Stimulated activated naive B cell treated with anti-CD40 and anti-IgM and Interleukin-4, amounts not matched to agents 10 μg/mL and 1 μg/mL and 100 μg/mL, for 72 hours (primary cell): ENCODE measurements at regions not wholly inside any gene's neighbourhood (a gene's known extent, or its start where the extent isn't known, plus 50 kb on each side); places are given as distances from the start of the nearest gene placed in this dataset.
"Not testable (repeated sequence)": the region's sequence is repeated elsewhere in the genome, so short reads cannot be mapped to it uniquely, and the experiment has no call there.

Experiments used
- ATAC-seq, 2 donors: fragments of 150-1000 bp; cut with Tn5 transposase; replicated peaks; 2 replicates each; pipeline ENCODE4 v1.10.0; 2021; ENCODE audit warnings: moderate library complexity in 1 of 2
- DNase-seq: peaks from one replicate; pipeline ENCODE4 v3.0.0; 2021
- H3K27ac Mint-ChIP-seq: one replicate; pipeline ENCODE4 v1.8.0; 2022; ENCODE audit warnings: mild to moderate bottlenecking, mixed read lengths
- H3K27me3 Mint-ChIP-seq, 2 donors: one replicate each; pipeline ENCODE4 v1.8.0; 2022; ENCODE audit warnings: mixed read lengths in 2 of 2
- H3K36me3 Mint-ChIP-seq, 2 donors: one replicate each; pipeline ENCODE4 v1.8.0; 2022; ENCODE audit warnings: mixed read lengths in 2 of 2, mild to moderate bottlenecking in 1 of 2
- H3K4me1 Mint-ChIP-seq, 2 donors: one replicate each; pipeline ENCODE4 v1.8.0; 2022; ENCODE audit warnings: mixed read lengths in 2 of 2, mild to moderate bottlenecking in 1 of 2
- H3K4me3 Mint-ChIP-seq, 2 donors: one replicate each; pipeline ENCODE4 v1.8.0; 2022; ENCODE audit warnings: mild to moderate bottlenecking in 2 of 2, mixed read lengths in 2 of 2, moderate library complexity in 1 of 2
- H3K9me3 Mint-ChIP-seq, 2 donors: one replicate each; pipeline ENCODE4 v1.8.0; 2022; ENCODE audit warnings: mixed read lengths in 2 of 2, mild to moderate bottlenecking in 1 of 2

- Mint-ChIP-seq H3K4me1 (no peaks in the 10 kb centered on the region), H3K36me3 (no peaks in the 10 kb centered on the region), H3K4me3 (no peak overlapping the region), H3K27me3 (no peaks in the 10 kb centered on the region), H3K9me3 (no peaks in the 10 kb centered on the region), H3K27ac (no peak overlapping the region)
- ATAC-seq = no peak
- DNase-seq = no peak
Measured at GRCh38 chr6:113709936-113710509, 147.1 kb upstream of the MARCKS start.

DNA sequence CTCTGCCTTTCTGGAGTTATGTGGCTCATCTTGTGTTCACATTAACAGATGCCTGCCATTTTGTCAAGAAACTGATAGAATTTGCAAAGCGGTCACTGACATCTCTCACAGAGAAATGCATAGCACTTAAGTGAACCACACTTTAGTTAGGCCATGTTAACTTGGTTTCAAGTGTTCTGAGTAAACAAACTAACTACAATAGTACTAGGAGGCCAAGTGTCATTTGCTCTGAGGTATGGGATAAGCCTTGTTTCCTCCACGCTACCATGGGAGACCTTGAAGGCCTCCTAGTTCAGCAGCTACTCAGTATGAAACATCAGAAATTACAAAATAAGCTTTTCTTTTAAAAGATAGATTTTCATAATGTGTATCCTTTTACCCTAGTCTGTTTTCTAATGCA is 143.5 kb upstream of the MARCKS start:
- DNase-seq (no peak), ATAC-seq (no peak)
- peaks cover 0 to 3% of the 10 kb centered on the region in 2 donors for H3K4me1 Mint-ChIP-seq
- no peaks in the 10 kb centered on the region for H3K36me3 Mint-ChIP-seq
- H3K4me3 Mint-ChIP-seq = no peak overlapping the region
- H3K27me3 Mint-ChIP-seq = peaks cover 0 to 5% of the 10 kb centered on the region in 2 donors
- H3K27ac Mint-ChIP-seq = no peak overlapping the region
- peaks cover 1 to 4% of the 10 kb centered on the region in 2 donors for H3K9me3 Mint-ChIP-seq

DNA sequence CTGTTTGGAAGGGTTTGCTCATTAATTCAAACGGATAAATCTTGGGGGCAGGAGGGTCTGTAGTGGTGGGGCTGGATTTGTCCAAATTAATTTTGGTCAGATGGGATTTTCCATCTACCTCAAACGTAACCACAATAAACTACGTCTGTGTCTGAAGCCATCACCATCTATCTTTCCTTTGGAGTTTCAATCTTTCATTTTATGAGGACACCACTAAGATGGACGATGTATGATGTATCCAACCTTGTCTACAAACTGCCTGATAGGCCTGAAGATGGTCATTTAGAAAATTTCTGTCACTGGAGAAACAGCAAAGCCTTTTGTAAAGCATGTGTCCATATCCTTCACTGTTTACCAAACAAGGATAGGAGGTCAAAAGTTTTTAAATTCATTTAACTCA is 138.6 kb upstream of the MARCKS start:
- no peak overlapping the region for H3K4me3 Mint-ChIP-seq
- no peak for DNase-seq
- no peak overlapping the region for H3K27ac Mint-ChIP-seq
- H3K27me3 Mint-ChIP-seq = peaks cover 0 to 16% of the 10 kb centered on the region in 2 donors
- peaks cover 1 to 4% of the 10 kb centered on the region in 2 donors for H3K9me3 Mint-ChIP-seq
- ATAC-seq = no peak
- H3K36me3 Mint-ChIP-seq = no peaks in the 10 kb centered on the region
- H3K4me1 Mint-ChIP-seq = peaks cover 6 to 10% of the 10 kb centered on the region in 2 donors

- H3K27me3 Mint-ChIP-seq = peaks cover 0 to 17% of the 10 kb centered on the region in 2 donors
- DNase-seq = no peak
- H3K4me1 Mint-ChIP-seq = peaks cover 7 to 10% of the 10 kb centered on the region in 2 donors
- H3K36me3 Mint-ChIP-seq = no peaks in the 10 kb centered on the region
- H3K4me3 Mint-ChIP-seq = no peak overlapping the region
- H3K9me3 Mint-ChIP-seq = peaks cover 1 to 4% of the 10 kb centered on the region in 2 donors
- no peak overlapping the region for H3K27ac Mint-ChIP-seq
- ATAC-seq = no peak
Measured at GRCh38 chr6:113719064-113719463, 138.1 kb upstream of the MARCKS start.

DNA sequence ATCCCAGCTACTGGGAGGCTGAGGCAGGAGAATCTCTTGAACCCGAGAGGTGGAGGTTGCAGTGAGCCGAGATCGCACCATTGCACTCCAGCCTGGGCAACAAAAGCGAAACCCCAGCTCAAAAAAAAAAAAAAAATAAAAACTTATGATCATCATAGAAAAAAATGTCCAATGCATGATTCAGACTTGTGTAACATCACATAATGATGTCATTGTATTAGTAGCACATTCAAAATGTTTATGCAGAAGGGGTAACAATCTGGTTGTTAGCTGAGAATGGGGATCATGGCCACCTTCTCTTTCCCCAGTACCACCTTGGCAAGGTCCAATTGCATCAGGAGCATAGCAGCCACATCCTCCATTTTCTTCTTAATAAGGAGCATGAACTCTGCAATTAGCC is 137.6 kb upstream of the MARCKS start:
- peaks cover 7 to 10% of the 10 kb centered on the region in 2 donors for H3K4me1 Mint-ChIP-seq
- no peak for ATAC-seq
- H3K36me3 Mint-ChIP-seq = no peaks in the 10 kb centered on the region
- peaks cover 0 to 17% of the 10 kb centered on the region in 2 donors for H3K27me3 Mint-ChIP-seq
- peaks cover 1 to 4% of the 10 kb centered on the region in 2 donors for H3K9me3 Mint-ChIP-seq
- H3K4me3 Mint-ChIP-seq = no peak overlapping the region
- no peak overlapping the region for H3K27ac Mint-ChIP-seq
- DNase-seq = no peak

- H3K36me3 Mint-ChIP-seq = no peaks in the 10 kb centered on the region
- H3K27ac Mint-ChIP-seq = peak overlapping the region; percentile 5
- no peak for DNase-seq
- H3K27me3 Mint-ChIP-seq = peaks cover 0 to 12% of the 10 kb centered on the region in 2 donors
- H3K4me1 Mint-ChIP-seq = peaks cover 7 to 10% of the 10 kb centered on the region in 2 donors
- no peak for ATAC-seq
- H3K9me3 Mint-ChIP-seq = no peaks in the 10 kb centered on the region
- no peak overlapping the region for H3K4me3 Mint-ChIP-seq
Measured at GRCh38 chr6:113723182-113723581, 134.0 kb upstream of the MARCKS start.

GRCh38 chr6:113724927-113725326 is 132.2 kb upstream of the MARCKS start:
- peaks cover 0 to 12% of the 10 kb centered on the region in 2 donors for H3K27me3 Mint-ChIP-seq
- not testable (repeated sequence) for DNase-seq, H3K36me3 Mint-ChIP-seq, H3K4me1 Mint-ChIP-seq, ATAC-seq, H3K9me3 Mint-ChIP-seq, H3K4me3 Mint-ChIP-seq, H3K27ac Mint-ChIP-seq

- Mint-ChIP-seq H3K4me1 (peaks cover 4 to 11% of the 10 kb centered on the region in 2 donors), H3K36me3 (no peaks in the 10 kb centered on the region), H3K4me3 (no peak overlapping the region), H3K27ac (no peak overlapping the region), H3K27me3 (no peaks in the 10 kb centered on the region), H3K9me3 (no peaks in the 10 kb centered on the region)
- ATAC-seq (no peak), DNase-seq (no peak)
Measured at GRCh38 chr6:113731541-113731940, 125.6 kb upstream of the MARCKS start.

GRCh38 chr6:113732384-113732966 is 124.7 kb upstream of the MARCKS start:
- no peak overlapping the region for H3K4me3 Mint-ChIP-seq
- no peaks in the 10 kb centered on the region for H3K36me3 Mint-ChIP-seq
- no peak for DNase-seq
- H3K27ac Mint-ChIP-seq = no peak overlapping the region
- H3K9me3 Mint-ChIP-seq = no peaks in the 10 kb centered on the region
- no peak for ATAC-seq
- no peaks in the 10 kb centered on the region for H3K27me3 Mint-ChIP-seq
- peaks cover 4 to 11% of the 10 kb centered on the region in 2 donors for H3K4me1 Mint-ChIP-seq

GRCh38 chr6:113733381-113733780 is 123.8 kb upstream of the MARCKS start:
- DNase-seq (no peak), ATAC-seq (no peak)
- Mint-ChIP-seq H3K36me3 (no peaks in the 10 kb centered on the region), H3K27ac (no peak overlapping the region), H3K27me3 (no peaks in the 10 kb centered on the region), H3K9me3 (peaks cover 0 to 2% of the 10 kb centered on the region in 2 donors), H3K4me3 (no peak overlapping the region), H3K4me1 (peaks cover 4 to 11% of the 10 kb centered on the region in 2 donors)

DNA sequence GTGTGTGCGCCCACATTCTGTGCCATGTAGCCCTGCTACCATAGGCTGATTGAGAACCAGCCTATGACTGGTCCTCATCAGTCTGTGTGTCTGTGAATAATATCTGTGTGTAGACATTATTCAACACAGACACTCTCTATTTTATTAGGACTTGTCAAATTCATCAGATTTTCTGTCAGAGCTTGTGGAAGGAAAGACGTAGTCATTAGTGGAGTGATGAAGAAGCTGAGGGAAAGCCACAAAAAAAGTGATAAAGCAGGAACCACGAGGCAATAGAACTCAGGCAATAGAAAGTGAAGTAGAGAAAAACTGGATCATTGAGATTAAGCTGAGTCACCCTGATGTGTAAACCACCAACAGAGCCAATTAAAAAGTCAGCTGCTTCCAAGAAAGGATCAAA is 122.2 kb upstream of the MARCKS start:
- H3K27me3 Mint-ChIP-seq = no peaks in the 10 kb centered on the region
- H3K36me3 Mint-ChIP-seq = no peaks in the 10 kb centered on the region
- DNase-seq (no peak), ATAC-seq (peak in 1 of 2 donors; percentile 18)
- no peak overlapping the region for H3K4me3 Mint-ChIP-seq
- peak overlapping the region; percentile 15 for H3K27ac Mint-ChIP-seq
- peaks cover 0 to 3% of the 10 kb centered on the region in 2 donors for H3K9me3 Mint-ChIP-seq
- peaks cover 4 to 11% of the 10 kb centered on the region in 2 donors for H3K4me1 Mint-ChIP-seq

DNA sequence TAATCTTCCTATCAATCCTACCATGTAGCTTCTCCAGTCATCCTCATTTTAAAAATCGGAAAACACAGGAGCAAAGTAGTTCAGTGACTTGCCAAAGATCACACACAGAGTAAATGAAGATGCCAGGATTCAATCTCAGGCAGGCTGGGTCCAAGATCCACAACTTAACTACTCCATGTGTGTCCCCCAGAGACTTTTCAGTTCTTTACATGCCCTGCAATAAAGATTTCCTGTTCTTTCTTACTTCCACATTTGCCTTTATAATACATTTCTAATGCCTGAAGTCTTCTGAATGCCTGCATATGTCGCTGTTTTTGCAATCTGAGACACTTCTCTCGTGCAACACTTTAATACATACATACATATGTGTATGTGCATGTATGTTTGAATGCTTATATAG is 121.7 kb upstream of the MARCKS start:
- peaks cover 0 to 3% of the 10 kb centered on the region in 2 donors for H3K9me3 Mint-ChIP-seq
- H3K36me3 Mint-ChIP-seq = no peaks in the 10 kb centered on the region

DNA sequence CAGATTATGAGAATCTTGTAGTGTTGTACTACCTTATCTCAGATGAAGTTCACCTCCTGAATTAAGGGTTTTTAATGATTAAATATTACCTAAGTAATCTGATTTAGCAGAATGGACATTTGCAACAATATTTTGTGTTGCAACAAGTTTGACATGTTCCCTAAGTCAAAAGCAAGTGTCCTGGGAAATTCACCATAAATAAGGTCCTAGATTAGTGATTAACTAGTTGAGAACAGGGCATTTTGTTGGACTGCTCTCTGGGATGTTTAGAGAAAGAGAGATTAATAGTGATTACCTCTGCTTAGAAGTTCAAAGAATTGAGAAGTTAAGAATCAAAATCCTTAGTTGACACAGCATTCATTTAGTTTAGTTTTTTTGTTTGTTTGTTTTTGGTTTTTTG is 120.2 kb upstream of the MARCKS start:
- ATAC-seq (no peak), DNase-seq (no peak)
- Mint-ChIP-seq H3K27me3 (no peaks in the 10 kb centered on the region), H3K4me1 (peaks cover 5 to 11% of the 10 kb centered on the region in 2 donors), H3K27ac (no peak overlapping the region), H3K9me3 (peaks cover 0 to 3% of the 10 kb centered on the region in 2 donors), H3K4me3 (no peak overlapping the region), H3K36me3 (no peaks in the 10 kb centered on the region)

More for the DNA sequence above, 121.7 kb upstream of the MARCKS start:
- H3K27ac Mint-ChIP-seq = no peak overlapping the region
- ATAC-seq = no peak
- H3K4me3 Mint-ChIP-seq = no peak overlapping the region
- DNase-seq = no peak
- H3K4me1 Mint-ChIP-seq = peaks cover 4 to 11% of the 10 kb centered on the region in 2 donors
- no peaks in the 10 kb centered on the region for H3K27me3 Mint-ChIP-seq

DNA sequence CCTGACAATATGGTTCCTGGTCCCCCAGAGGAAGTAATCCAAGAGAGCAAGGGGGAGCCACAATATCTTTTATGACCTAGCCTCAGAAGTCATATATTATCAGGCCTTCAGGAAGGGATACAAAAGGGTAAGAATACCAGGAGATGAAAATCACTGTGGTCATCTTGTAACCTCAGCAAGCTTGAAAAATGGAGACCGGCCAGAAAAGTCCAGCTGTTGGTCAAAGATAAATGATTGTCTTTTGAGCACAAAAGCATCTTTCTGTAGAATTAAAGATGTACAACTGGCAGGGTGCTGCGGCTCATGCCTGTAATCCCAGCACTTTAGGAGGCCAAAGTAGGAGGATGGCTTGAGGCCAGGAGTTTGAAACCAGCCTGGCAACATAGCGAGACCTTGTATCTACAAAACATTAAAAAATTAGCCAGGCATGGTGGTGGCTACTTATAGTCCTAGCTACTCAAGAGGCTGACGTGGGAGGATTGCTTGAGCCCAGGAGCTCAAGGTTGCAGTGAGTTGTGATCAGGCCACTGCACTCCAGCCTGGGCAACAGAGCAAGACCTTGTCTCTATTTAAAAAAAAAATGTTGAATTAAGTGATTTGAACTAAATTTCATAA is 118.0 kb upstream of the MARCKS start:
- ATAC-seq (no peak), DNase-seq (no peak)
- H3K9me3 Mint-ChIP-seq = peaks cover 0 to 3% of the 10 kb centered on the region in 2 donors
- peaks cover 5 to 11% of the 10 kb centered on the region in 2 donors for H3K4me1 Mint-ChIP-seq
- no peak overlapping the region for H3K4me3 Mint-ChIP-seq
- H3K36me3 Mint-ChIP-seq = no peaks in the 10 kb centered on the region
- no peak overlapping the region for H3K27ac Mint-ChIP-seq
- no peaks in the 10 kb centered on the region for H3K27me3 Mint-ChIP-seq

GRCh38 chr6:113741651-113742050 is 115.5 kb upstream of the MARCKS start:
- Mint-ChIP-seq H3K9me3 (peaks cover 0 to 3% of the 10 kb centered on the region in 2 donors), H3K4me3 (no peak overlapping the region), H3K4me1 (peaks cover 1 to 8% of the 10 kb centered on the region in 2 donors), H3K27ac (no peak overlapping the region), H3K36me3 (no peaks in the 10 kb centered on the region), H3K27me3 (no peaks in the 10 kb centered on the region)
- DNase-seq (no peak), ATAC-seq (no peak)
